GM18507 (cell line): ENCODE measurements at regions not wholly inside any gene's neighbourhood (a gene's known extent, or its start where the extent isn't known, plus 50 kb on each side); places are given as distances from the start of the nearest gene placed in this dataset.

Experiments used
- DNase-seq: peaks from one replicate; pipeline ENCODE4 v3.0.0; 2011; ENCODE audit warnings: low read depth; ENCODE audit not compliant: insufficient read length; ENCODE audit errors: extremely low spot score
- FAIRE-seq: peaks from 2 replicates; lab custom pipeline; 2011; peaks lifted over from hg19 to GRCh38; lab: Jason Lieb, UNC

- DNase-seq, result no peak
- no peak for FAIRE-seq
These were observed 308.3 kb upstream of the HS6ST1 start for GRCh38 chr2:128626760-128627511.

GRCh38 chr2:128628206-128628605 is 309.5 kb upstream of the HS6ST1 start:
- FAIRE-seq (no peak), DNase-seq (no peak)

- FAIRE-seq, result no peak
These were observed 310.3 kb upstream of the HS6ST1 start for GRCh38 chr2:128628996-128629395.

GRCh38 chr2:128630974-128631697 is 312.5 kb upstream of the HS6ST1 start:
- DNase-seq (no peak), FAIRE-seq (no peak)

More at GRCh38 chr2:128628996-128629395, 310.3 kb upstream of the HS6ST1 start:
- no peak for DNase-seq

- DNase-seq (no peak), FAIRE-seq (no peak)
These were observed 313.2 kb upstream of the HS6ST1 start for GRCh38 chr2:128631698-128632500.

- DNase-seq, result no peak
- FAIRE-seq, result no peak
These were observed 313.8 kb upstream of the HS6ST1 start for GRCh38 chr2:128632501-128632800.

GRCh38 chr2:128633501-128633900 is 314.8 kb upstream of the HS6ST1 start:
- no peak for DNase-seq
- no peak for FAIRE-seq

GRCh38 chr2:128635361-128635900 is 316.8 kb upstream of the HS6ST1 start:
- FAIRE-seq (no peak), DNase-seq (no peak)

- no peak for FAIRE-seq
- DNase-seq, result no peak
These were observed 318.1 kb upstream of the HS6ST1 start for GRCh38 chr2:128636802-128637147.

GRCh38 chr2:128637481-128638155 is 318.9 kb upstream of the HS6ST1 start:
- FAIRE-seq (no peak), DNase-seq (no peak)

GRCh38 chr2:128638341-128639119 is 319.9 kb upstream of the HS6ST1 start:
- DNase-seq, result no peak
- no peak for FAIRE-seq

GRCh38 chr2:128639120-128639477 is 320.4 kb upstream of the HS6ST1 start:
- FAIRE-seq (no peak), DNase-seq (no peak)

- FAIRE-seq (no peak), DNase-seq (no peak)
These were observed 321.0 kb upstream of the HS6ST1 start for GRCh38 chr2:128639693-128640092.

- FAIRE-seq (no peak), DNase-seq (no peak)
These were observed 321.6 kb upstream of the HS6ST1 start for GRCh38 chr2:128640166-128640844.

GRCh38 chr2:128640845-128641360 is 322.2 kb upstream of the HS6ST1 start:
- FAIRE-seq, result no peak
- DNase-seq, result no peak

GRCh38 chr2:128641421-128642080 is 322.9 kb upstream of the HS6ST1 start:
- DNase-seq (no peak), FAIRE-seq (no peak)

- no peak for FAIRE-seq
- no peak for DNase-seq
These were observed 323.6 kb upstream of the HS6ST1 start for GRCh38 chr2:128642316-128642715.

- no peak for FAIRE-seq
- no peak for DNase-seq
These were observed 324.2 kb upstream of the HS6ST1 start for GRCh38 chr2:128642821-128643220.
